OCI-LY7 (cell line): ENCODE measurements at regions not wholly inside any gene's neighbourhood (a gene's known extent, or its start where the extent isn't known, plus 50 kb on each side); places are given as distances from the start of the nearest gene placed in this dataset.

Experiments used
- BruUV-seq: library from RNA; stranded (reverse); fragments of 400-500 nt; replicated peaks from 2 replicates; lab custom pipeline; 2021; lab: Mats Ljungman, UMichigan
- CTCF ChIA-PET: fragments of 300-600 bp; sonication (Branson Sonifier 250); formaldehyde crosslinking; loops from one replicate; lab custom pipeline; 2022; ENCODE audit warnings: antibody characterized with exemption; ENCODE audit not compliant: unreplicated experiment; lab: Charles Lee
- POLR2A ChIA-PET: fragments of 300-600 bp; sonication (Branson Sonifier 250); formaldehyde crosslinking; loops from one replicate; lab custom pipeline; 2022; ENCODE audit warnings: antibody characterized with exemption; lab: Charles Lee
- DNase-seq: peaks from one replicate; pipeline ENCODE4 v3.0.0-alpha.2; 2015; ENCODE audit warnings: low spot score
- H2AFZ ChIP-seq: fragments of 200-600 bp; sonication (generic), shearing (Covaris generic); 2 replicates; pipeline ENCODE4 v1.6.1; 2014; ENCODE audit warnings: mild to moderate bottlenecking, antibody characterized with exemption, low read length, moderate library complexity
- H3K27ac ChIP-seq: fragments of 200-600 bp; sonication (generic); 2 replicates; pipeline ENCODE4 v1.5.1; 2014; ENCODE audit warnings: mixed run types, low read depth, mild to moderate bottlenecking, moderate library complexity, low read length, inconsistent platforms; ENCODE audit not compliant: poor library complexity, severe bottlenecking
- H3K36me3 ChIP-seq: fragments of 200-600 bp; sonication (generic); 2 replicates; pipeline ENCODE4 v1.6.1; 2014; ENCODE audit warnings: mild to moderate bottlenecking, antibody characterized with exemption, low read length, moderate library complexity, mixed read lengths; ENCODE audit not compliant: insufficient read depth
- H3K4me1 ChIP-seq: fragments of 200-600 bp; sonication (generic); 2 replicates; pipeline ENCODE4 v1.5.1; 2014; ENCODE audit warnings: mild to moderate bottlenecking, low read length; ENCODE audit not compliant: insufficient read depth, poor library complexity, severe bottlenecking
- H3K4me2 ChIP-seq: fragments of 200-600 bp; sonication (generic); 2 replicates; pipeline ENCODE4 v1.6.1; 2014; ENCODE audit warnings: mild to moderate bottlenecking, low read length
- H3K4me3 ChIP-seq: fragments of 200-600 bp; sonication (generic); 2 replicates; pipeline ENCODE4 v1.5.1; 2014; ENCODE audit warnings: mild to moderate bottlenecking, low read depth, low read length; ENCODE audit not compliant: poor library complexity, severe bottlenecking
- H3K79me2 ChIP-seq: fragments of 200-600 bp; sonication (generic); 2 replicates; pipeline ENCODE4 v1.6.1; 2016; ENCODE audit warnings: low read depth, mild to moderate bottlenecking, low read length, moderate library complexity, mixed read lengths; ENCODE audit not compliant: insufficient read depth
- H3K9me2 ChIP-seq: fragments of 200-600 bp; sonication (generic); 2 replicates; pipeline ENCODE4 v1.6.1; 2016; ENCODE audit warnings: mild to moderate bottlenecking, low read length, mixed read lengths; ENCODE audit not compliant: insufficient read depth
- H3K9me3 ChIP-seq: fragments of 200-600 bp; sonication (generic); 2 replicates; pipeline ENCODE4 v1.6.1; 2014; ENCODE audit warnings: mild to moderate bottlenecking, mixed run types, low read length, mixed read lengths
- H4K20me1 ChIP-seq: fragments of 200-600 bp; sonication (generic); 2 replicates; pipeline ENCODE4 v1.6.1; 2014; ENCODE audit warnings: mild to moderate bottlenecking, antibody characterized with exemption, low read length, moderate library complexity, mixed read lengths; ENCODE audit not compliant: insufficient read depth
- EZH2phosphoT487 ChIP-seq: fragments of 200-600 bp; sonication (generic); IDR thresholded peaks from 2 replicates; pipeline ENCODE4 v1.6.1; 2018; ENCODE audit warnings: low read depth, borderline replicate concordance, mild to moderate bottlenecking, mixed run types, antibody characterized with exemption, low read length, moderate library complexity, mixed read lengths
- intact Hi-C: fragments of 100-400 bp; cut with micrococcal nuclease; formaldehyde crosslinking; loops from one replicate; pipeline ENCODE4 v1.10.0; 2022; ENCODE audit not compliant: unreplicated experiment
- TF ChIP-seq, protein P1 (sequence below): fragments of 200-600 bp; sonication (generic); conservative IDR thresholded peaks from 2 replicates; pipeline ENCODE4 v1.5.1; 2014; ENCODE audit warnings: mild to moderate bottlenecking, antibody characterized with exemption, low read length, moderate library complexity, mixed read lengths

DNA sequence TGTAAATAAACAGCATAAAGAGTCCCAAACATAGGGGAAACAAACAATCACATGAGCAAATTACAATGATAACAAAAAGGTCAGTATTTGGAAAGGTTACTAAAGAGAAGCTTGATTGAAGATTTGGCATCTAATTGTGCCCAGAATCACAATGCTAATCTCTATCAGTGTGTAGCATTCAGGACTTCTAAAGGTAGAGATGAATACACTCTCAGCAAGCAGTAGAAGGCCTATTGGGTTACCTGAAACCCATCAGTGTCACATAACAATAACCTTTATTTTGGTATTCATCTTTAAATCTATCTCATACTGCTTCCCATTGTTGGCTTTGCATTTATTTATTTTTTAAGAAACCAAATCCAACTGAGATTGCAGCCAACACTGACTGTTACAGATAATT, 319.5 kb downstream of the ACTRT1 start:
- H3K9me2 ChIP-seq, result no peaks in the 10 kb centered on the region
- no TSS peak for BruUV-seq
- no peaks in the 10 kb centered on the region for H3K36me3 ChIP-seq
- H3K27ac ChIP-seq, result no peak overlapping the region
- no peak for DNase-seq
- ChIA-PET POLR2A (no interaction called here), CTCF (no interaction called here)
- TF ChIP-seq EZH2phosphoT487, result no peak
- TF ChIP-seq, protein P1, sequence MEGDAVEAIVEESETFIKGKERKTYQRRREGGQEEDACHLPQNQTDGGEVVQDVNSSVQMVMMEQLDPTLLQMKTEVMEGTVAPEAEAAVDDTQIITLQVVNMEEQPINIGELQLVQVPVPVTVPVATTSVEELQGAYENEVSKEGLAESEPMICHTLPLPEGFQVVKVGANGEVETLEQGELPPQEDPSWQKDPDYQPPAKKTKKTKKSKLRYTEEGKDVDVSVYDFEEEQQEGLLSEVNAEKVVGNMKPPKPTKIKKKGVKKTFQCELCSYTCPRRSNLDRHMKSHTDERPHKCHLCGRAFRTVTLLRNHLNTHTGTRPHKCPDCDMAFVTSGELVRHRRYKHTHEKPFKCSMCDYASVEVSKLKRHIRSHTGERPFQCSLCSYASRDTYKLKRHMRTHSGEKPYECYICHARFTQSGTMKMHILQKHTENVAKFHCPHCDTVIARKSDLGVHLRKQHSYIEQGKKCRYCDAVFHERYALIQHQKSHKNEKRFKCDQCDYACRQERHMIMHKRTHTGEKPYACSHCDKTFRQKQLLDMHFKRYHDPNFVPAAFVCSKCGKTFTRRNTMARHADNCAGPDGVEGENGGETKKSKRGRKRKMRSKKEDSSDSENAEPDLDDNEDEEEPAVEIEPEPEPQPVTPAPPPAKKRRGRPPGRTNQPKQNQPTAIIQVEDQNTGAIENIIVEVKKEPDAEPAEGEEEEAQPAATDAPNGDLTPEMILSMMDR, result no peak
- H3K9me3 ChIP-seq, result no peaks in the 10 kb centered on the region
- no peak overlapping the region for H3K4me2 ChIP-seq
- H3K79me2 ChIP-seq, result no peaks in the 10 kb centered on the region
- no peak overlapping the region for H2AFZ ChIP-seq
- intact Hi-C loops, result no loop called here
- no peaks in the 10 kb centered on the region for H4K20me1 ChIP-seq
- H3K4me1 ChIP-seq, result no peaks in the 10 kb centered on the region
- H3K4me3 ChIP-seq, result no peak overlapping the region

DNA sequence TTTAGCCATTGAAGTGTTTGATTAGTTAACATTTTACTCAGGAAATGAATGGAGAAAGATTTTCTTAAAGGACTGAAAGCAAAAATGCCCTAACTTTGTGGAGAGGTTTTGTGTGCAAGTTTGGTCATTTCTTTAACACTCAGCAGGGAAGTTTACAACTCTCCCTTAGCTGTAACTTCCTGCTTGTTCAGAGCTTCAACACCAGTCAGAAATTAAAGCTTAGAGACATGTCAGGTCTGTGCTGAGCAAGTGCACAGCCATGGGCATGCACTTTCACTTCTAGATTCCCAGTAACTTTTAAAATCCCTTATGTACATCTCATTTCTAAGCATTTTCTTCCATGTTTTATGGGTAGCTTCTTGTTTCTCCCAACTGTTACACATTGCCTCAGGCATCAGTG, 326.0 kb downstream of the ACTRT1 start:
- H2AFZ ChIP-seq, result no peak overlapping the region
- TF ChIP-seq, protein P1, result no peak
- TF ChIP-seq EZH2phosphoT487, result no peak
- BruUV-seq, result no TSS peak

DNA sequence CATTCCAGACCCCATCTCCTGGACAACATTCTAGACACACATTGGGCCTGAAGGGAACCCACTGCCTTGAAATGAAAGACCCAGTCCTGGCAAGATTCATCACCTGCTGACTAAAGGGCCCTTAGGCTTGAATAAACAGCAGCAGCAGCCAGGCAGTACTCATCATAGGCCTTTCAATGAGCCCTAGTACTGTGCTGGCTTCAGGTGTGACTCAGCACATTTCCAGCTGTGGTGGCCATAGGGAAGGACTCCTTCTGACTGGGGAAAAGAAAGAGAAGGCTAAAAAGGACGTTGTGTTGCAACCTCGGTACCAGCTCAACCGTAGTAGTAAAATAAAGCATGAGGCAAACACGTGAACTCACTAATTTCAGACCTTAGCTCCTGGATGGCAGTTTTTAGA, 344.0 kb downstream of the ACTRT1 start:
- Histone ChIP-seq H3K4me1 (no peaks in the 10 kb centered on the region), H3K36me3 (no peaks in the 10 kb centered on the region), H3K9me3 (no peaks in the 10 kb centered on the region), H4K20me1 (no peaks in the 10 kb centered on the region), H3K4me2 (no peak overlapping the region), H2AFZ (no peak overlapping the region), H3K79me2 (no peaks in the 10 kb centered on the region), H3K9me2 (no peaks in the 10 kb centered on the region), H3K4me3 (no peak overlapping the region), H3K27ac (no peak overlapping the region)
- intact Hi-C loops, result no loop called here
- BruUV-seq, result no TSS peak
- ChIA-PET CTCF (no interaction called here), POLR2A (no interaction called here)
- DNase-seq, result no peak
- TF ChIP-seq, protein P1, result no peak
- no peak for TF ChIP-seq EZH2phosphoT487

More for the DNA sequence above, 326.0 kb downstream of the ACTRT1 start:
- Histone ChIP-seq H3K4me3 (no peak overlapping the region), H3K79me2 (no peaks in the 10 kb centered on the region), H4K20me1 (no peaks in the 10 kb centered on the region), H3K9me3 (no peaks in the 10 kb centered on the region), H3K27ac (no peak overlapping the region), H3K4me2 (no peak overlapping the region), H3K4me1 (no peaks in the 10 kb centered on the region), H3K9me2 (no peaks in the 10 kb centered on the region), H3K36me3 (no peaks in the 10 kb centered on the region)
- intact Hi-C loops, result no loop called here
- POLR2A ChIA-PET, result no interaction called here
- CTCF ChIA-PET, result no interaction called here
- no peak for DNase-seq
